ENCODE measurements at regions not wholly inside any gene's neighbourhood (a gene's known extent, or its start where the extent isn't known, plus 50 kb on each side); places are given as distances from the start of the nearest gene placed in this dataset.

DNA sequence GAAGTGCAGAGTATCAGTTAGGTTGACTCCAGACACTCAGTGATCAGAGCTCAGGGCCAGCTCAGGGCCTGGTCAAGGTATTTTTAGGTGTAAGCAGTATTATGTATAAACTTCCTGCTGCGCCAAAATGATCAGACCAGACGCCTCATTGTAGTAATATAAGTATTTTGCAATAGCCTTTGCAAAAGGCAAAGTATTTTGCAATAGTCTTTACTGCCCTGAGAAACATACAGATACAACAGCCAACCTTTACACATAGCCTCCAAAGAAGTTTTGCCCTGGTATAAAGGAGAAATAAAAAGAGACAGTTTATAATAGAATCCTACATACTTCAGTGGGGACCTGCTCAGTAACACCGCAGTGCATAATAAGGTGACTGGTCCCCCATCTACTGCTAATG is 333.0 kb upstream of the EEF2KMT start:
- TF ChIP-seq, protein P1, sequence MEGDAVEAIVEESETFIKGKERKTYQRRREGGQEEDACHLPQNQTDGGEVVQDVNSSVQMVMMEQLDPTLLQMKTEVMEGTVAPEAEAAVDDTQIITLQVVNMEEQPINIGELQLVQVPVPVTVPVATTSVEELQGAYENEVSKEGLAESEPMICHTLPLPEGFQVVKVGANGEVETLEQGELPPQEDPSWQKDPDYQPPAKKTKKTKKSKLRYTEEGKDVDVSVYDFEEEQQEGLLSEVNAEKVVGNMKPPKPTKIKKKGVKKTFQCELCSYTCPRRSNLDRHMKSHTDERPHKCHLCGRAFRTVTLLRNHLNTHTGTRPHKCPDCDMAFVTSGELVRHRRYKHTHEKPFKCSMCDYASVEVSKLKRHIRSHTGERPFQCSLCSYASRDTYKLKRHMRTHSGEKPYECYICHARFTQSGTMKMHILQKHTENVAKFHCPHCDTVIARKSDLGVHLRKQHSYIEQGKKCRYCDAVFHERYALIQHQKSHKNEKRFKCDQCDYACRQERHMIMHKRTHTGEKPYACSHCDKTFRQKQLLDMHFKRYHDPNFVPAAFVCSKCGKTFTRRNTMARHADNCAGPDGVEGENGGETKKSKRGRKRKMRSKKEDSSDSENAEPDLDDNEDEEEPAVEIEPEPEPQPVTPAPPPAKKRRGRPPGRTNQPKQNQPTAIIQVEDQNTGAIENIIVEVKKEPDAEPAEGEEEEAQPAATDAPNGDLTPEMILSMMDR (IDR thresholded peaks at IDR 0.05; ENCODE audit: unreplicated experiment) = no peak
- H3K9me3 Mint-ChIP-seq = no peaks in the 10 kb centered on the region

DNA sequence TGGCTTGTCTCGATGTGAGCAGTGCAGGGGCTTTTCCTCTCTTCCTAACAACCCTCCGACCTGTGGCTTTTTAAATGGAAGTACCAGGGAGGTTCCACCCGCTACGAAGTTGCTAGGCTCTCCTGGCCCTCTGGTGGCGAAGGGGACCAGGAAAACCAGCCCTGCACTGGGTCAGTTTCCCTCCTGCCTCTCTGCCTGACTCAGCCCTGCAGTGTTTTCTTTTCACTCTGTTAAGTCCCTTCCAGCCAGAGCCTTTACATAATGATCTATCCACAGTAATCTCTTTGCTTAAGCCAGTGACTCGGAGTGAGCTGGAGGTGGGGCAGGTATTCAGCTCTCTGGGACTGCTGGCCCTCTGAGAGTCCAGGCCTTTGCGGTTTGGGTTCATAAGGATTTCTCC is 331.3 kb upstream of the EEF2KMT start:
- TF ChIP-seq, protein P1 (IDR thresholded peaks at IDR 0.05; ENCODE audit: unreplicated experiment) = no peak
- Mint-ChIP-seq H3K4me1 (no peaks in the 10 kb centered on the region), H3K27me3 (ENCODE audit: low read depth) (peaks cover 25% of the 10 kb centered on the region), H3K27ac (no peak overlapping the region), H3K9me3 (no peaks in the 10 kb centered on the region), H3K36me3 (no peaks in the 10 kb centered on the region), H3K4me3 (no peak overlapping the region)
- DNase-seq (ENCODE audit: low spot score in 2 of 2, unreplicated experiment in 2 of 2) = no peak

More for the DNA sequence above, 333.0 kb upstream of the EEF2KMT start:
- no peak for DNase-seq (ENCODE audit: low spot score in 2 of 2, unreplicated experiment in 2 of 2)
- Mint-ChIP-seq H3K4me3 (no peak overlapping the region), H3K36me3 (no peaks in the 10 kb centered on the region), H3K27ac (no peak overlapping the region), H3K27me3 (ENCODE audit: low read depth) (peaks cover 31% of the 10 kb centered on the region), H3K4me1 (no peaks in the 10 kb centered on the region)

DNA sequence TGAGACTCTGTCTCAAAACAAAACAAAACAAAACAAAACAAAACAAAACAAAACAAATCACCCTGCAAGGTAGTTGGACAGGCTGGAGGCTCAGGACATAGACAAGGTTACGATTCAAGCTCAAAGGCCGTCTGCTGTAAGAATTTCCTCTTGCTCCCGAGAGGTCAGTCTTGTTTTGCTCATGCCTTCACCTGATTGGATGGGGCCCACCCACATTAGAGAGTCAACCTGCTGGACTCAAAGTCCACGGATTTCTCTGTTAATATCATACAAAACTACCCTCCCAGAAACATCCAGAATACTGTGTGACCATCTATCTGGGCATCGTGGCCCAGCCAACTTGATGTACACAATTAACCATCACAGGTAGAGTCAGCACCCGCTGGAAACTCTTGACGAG is 330.0 kb upstream of the EEF2KMT start:
- no peaks in the 10 kb centered on the region for H3K4me1 Mint-ChIP-seq
- peaks cover 31% of the 10 kb centered on the region for H3K27me3 Mint-ChIP-seq (ENCODE audit: low read depth)
- H3K36me3 Mint-ChIP-seq = no peaks in the 10 kb centered on the region
- no peak for DNase-seq (ENCODE audit: low spot score in 2 of 2, unreplicated experiment in 2 of 2)
- no peaks in the 10 kb centered on the region for H3K9me3 Mint-ChIP-seq
- TF ChIP-seq, protein P1 (IDR thresholded peaks at IDR 0.05; ENCODE audit: unreplicated experiment) = no peak
- H3K4me3 Mint-ChIP-seq = no peak overlapping the region
- H3K27ac Mint-ChIP-seq = no peak overlapping the region

DNA sequence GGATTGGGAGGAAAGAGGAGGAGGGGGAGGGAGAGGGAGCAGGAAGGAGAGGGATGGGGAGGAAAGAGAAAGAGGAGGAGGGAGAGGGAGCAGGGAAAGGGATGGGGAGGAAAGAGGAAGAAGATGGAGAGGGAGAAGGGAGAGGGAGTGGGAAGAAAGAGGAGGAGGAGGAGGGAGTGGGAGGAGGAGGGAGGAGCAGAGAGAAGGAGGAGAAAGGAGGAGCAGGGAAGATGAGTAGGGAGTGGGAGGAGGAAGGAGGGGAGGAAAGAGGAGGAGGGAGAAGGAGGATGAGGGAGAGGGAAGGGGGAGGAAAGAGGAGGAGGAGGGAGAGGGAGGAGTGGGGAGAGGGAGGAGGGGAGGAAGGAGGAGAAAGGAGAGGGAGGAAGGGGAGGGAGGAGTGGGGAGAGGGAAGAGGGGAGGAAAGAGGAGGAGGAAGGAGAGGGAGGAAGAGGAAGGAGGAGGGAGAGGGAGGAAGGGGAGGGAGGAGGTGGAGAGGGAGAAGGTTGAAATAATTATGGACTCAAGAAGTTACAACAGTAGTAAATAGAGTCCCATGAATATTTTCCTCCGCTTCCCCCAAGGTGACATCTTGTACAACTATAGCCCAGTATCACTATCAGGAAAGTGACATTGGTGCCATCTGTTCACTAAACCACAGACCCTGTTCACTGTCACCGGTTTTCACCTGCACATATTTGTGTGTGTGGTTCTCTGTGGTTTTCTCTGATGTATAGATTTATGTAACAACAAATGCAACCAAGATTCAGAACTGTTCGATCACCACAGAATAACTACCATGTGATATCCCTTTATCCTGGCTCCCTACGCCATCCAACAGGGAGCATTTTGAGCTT is 325.3 kb upstream of the EEF2KMT start:
- peaks cover 34% of the 10 kb centered on the region for H3K27me3 Mint-ChIP-seq (ENCODE audit: low read depth)
- H3K4me3 Mint-ChIP-seq = no peak overlapping the region
- no peaks in the 10 kb centered on the region for H3K4me1 Mint-ChIP-seq
- H3K36me3 Mint-ChIP-seq = no peaks in the 10 kb centered on the region
- TF ChIP-seq, protein P1 (IDR thresholded peaks at IDR 0.05; ENCODE audit: unreplicated experiment) = no peak
- no peak overlapping the region for H3K27ac Mint-ChIP-seq
- no peaks in the 10 kb centered on the region for H3K9me3 Mint-ChIP-seq
- no peak for DNase-seq (ENCODE audit: low spot score in 2 of 2, unreplicated experiment in 2 of 2)

DNA sequence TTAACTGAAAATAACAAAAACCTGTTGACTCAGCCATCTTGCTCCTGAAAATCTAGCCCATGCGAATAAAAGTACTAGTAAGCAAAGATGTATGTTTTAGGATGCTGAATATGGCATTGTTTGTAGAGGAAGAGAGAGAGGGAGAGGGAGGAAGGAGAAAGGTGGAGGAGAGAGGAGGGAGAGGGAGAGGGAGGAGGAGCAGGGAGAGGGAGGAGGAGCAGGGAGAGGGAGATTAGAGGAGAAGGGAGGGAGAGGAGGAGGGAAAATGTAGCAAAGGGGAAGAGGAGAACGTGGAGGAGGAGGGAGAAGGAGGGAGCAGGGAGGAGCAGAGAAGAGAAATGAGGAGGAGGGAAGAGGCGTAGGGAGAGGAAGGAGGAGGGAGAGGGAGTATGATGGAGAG is 324.5 kb upstream of the EEF2KMT start:
- no peak overlapping the region for H3K4me3 Mint-ChIP-seq
- H3K27ac Mint-ChIP-seq = no peak overlapping the region
- no peaks in the 10 kb centered on the region for H3K9me3 Mint-ChIP-seq
- TF ChIP-seq, protein P1 (IDR thresholded peaks at IDR 0.05; ENCODE audit: unreplicated experiment) = no peak
- DNase-seq (ENCODE audit: low spot score in 2 of 2, unreplicated experiment in 2 of 2) = no peak
- no peaks in the 10 kb centered on the region for H3K36me3 Mint-ChIP-seq
- peaks cover 36% of the 10 kb centered on the region for H3K27me3 Mint-ChIP-seq (ENCODE audit: low read depth)
- no peaks in the 10 kb centered on the region for H3K4me1 Mint-ChIP-seq
